Lower leg skin (tissue), 3 donors: ENCODE measurements at regions not wholly inside any gene's neighbourhood (a gene's known extent, or its start where the extent isn't known, plus 50 kb on each side); places are given as distances from the start of the nearest gene placed in this dataset.

Experiments
- POLR2A ChIP-seq, 2 donors: fragments of 450-650 bp; IDR thresholded peaks; one replicate each; pipeline ENCODE4 v1.6.1; 2016 to 2017; ENCODE audit warnings: antibody characterized with exemption in 2 of 2, mild to moderate bottlenecking in 1 of 2, moderate library complexity in 1 of 2
- TF ChIP-seq, protein P1 (sequence below), 3 donors: fragments of 450-650 bp; IDR thresholded peaks; one replicate each; pipeline ENCODE4 v1.5.1; 2016; ENCODE audit warnings: antibody characterized with exemption in 3 of 3, mild to moderate bottlenecking in 3 of 3, moderate library complexity in 2 of 3

DNA sequence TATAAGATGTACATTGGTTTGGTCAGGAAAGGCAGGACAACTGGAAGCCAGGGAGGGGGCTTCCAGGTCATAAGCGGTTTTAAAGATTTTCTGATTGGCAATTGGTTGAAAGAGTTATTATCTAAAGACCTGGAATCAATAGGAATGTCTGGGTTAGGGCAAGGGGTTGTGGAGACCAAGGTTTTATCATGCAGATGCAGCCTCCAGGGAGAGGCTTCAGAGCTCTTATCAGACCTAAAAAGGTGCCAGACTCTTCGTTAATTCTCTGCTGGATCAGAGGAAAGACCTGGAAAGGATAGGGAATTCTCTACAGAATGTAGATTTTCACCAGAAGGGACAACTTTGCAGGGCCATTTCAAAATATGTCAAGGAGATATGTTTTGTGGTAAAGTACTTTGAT is 62.8 kb downstream of the BEX3 start:
- TF ChIP-seq, protein P1, sequence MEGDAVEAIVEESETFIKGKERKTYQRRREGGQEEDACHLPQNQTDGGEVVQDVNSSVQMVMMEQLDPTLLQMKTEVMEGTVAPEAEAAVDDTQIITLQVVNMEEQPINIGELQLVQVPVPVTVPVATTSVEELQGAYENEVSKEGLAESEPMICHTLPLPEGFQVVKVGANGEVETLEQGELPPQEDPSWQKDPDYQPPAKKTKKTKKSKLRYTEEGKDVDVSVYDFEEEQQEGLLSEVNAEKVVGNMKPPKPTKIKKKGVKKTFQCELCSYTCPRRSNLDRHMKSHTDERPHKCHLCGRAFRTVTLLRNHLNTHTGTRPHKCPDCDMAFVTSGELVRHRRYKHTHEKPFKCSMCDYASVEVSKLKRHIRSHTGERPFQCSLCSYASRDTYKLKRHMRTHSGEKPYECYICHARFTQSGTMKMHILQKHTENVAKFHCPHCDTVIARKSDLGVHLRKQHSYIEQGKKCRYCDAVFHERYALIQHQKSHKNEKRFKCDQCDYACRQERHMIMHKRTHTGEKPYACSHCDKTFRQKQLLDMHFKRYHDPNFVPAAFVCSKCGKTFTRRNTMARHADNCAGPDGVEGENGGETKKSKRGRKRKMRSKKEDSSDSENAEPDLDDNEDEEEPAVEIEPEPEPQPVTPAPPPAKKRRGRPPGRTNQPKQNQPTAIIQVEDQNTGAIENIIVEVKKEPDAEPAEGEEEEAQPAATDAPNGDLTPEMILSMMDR (IDR thresholded peaks at IDR 0.05), result no peak
- TF ChIP-seq POLR2A (IDR thresholded peaks at IDR 0.05), result no peak
